Effector CD4-positive, alpha-beta T cell (primary cell): ENCODE measurements at regions not wholly inside any gene's neighbourhood (a gene's known extent, or its start where the extent isn't known, plus 50 kb on each side); places are given as distances from the start of the nearest gene placed in this dataset.

Experiments used
- DNase-seq: peaks from one replicate; pipeline ENCODE4 v3.0.0-alpha.2; 2020

DNA sequence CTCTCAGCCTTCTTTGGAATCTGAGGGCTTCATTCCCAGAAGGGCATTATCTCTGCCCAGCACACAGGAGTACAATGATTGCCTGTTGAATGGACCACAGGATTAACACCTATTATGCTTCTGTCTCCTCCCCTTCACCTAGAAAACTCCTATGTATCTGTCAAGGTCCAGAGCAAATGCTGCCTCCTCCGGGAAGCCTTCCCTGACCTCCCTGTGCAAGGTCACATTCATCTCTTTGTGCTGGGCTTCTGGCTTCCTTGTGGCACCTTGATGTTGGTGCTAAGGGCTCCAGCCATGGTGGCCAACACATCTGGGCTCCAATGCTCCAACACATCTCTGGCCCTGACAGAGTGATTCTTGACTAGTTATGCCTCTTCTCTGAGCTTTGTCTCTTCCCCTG lies 49.9 kb upstream of the ATP2B2 start:
- no peak for DNase-seq

- no peak for DNase-seq
Measured at GRCh38 chr3:10556312-10556711, 50.9 kb upstream of the ATP2B2 start.

GRCh38 chr3:10557250-10557649 lies 51.9 kb upstream of the ATP2B2 start:
- DNase-seq: no peak

DNA sequence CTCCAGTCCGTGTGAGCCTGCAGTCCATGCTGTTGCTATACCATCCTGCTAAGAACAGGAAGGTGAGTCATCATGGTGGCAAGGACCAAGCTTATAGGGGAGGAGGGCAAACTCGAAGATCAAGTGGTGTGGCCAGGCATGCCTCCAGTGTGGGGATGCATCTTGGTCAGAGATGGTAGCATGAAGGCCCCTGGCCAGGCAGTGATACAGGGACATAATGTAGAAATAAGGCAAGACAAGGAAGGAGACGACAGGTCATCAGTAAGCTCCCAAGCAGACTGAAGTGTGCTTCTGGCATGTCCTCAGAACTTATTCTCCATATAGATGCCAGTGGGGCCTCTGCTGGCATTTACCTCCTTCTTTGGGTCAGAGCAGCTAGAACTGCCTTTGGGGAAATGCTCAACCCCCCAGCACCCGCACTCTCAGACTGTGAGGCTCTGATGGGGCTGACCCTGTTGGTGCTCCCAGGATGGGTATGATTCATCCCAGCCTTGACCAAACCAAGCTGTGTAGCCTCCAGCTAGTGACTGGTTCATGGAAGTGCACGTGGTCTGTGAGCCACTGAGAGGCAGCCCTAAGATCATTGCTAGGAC lies 52.5 kb upstream of the ATP2B2 start:
- no peak for DNase-seq

- no peak for DNase-seq
Measured at GRCh38 chr3:10558736-10559135, 53.4 kb upstream of the ATP2B2 start.

DNA sequence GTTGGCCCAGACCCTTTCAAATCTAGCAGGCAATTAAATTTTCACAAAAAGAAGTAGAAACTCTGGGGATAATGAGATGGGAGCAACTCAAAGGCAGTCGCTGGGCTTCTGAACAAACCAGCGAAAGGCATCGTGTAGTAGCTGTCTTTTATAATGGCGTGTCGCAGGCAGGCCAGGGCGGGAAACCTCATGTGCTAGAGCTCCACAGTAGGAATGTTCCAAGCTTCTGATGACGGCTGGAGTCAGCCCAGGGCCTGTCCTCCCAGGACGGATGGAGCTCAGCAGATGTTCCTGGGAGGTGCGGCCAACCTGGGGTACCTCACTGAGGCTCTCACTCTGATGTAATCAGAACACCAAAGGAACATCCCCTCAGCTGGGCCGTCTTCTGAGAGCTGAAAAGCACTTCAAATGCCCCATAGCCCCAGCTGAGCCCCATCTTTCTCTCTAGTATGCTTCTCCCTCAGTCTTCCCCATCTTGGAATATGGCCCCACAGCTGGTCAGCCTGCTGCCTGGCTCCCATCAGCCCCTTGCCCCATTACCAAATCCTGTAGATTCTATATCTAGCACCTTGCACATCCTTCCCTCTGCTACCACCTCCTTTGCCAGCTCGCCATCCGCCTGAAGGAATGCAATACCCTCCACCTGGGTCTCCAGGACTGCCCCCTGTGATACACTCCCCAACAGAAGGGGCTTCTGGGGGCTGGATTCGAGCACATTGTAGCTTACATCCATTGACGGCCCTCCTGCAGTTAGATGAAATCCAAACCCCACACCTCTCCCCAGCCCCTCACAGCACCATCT lies 54.9 kb upstream of the ATP2B2 start:
- DNase-seq: no peak

- DNase-seq: no peak
Measured at GRCh38 chr3:10561162-10561945, 56.0 kb upstream of the ATP2B2 start.

GRCh38 chr3:10561946-10562560 lies 56.7 kb upstream of the ATP2B2 start:
- no peak for DNase-seq

DNA sequence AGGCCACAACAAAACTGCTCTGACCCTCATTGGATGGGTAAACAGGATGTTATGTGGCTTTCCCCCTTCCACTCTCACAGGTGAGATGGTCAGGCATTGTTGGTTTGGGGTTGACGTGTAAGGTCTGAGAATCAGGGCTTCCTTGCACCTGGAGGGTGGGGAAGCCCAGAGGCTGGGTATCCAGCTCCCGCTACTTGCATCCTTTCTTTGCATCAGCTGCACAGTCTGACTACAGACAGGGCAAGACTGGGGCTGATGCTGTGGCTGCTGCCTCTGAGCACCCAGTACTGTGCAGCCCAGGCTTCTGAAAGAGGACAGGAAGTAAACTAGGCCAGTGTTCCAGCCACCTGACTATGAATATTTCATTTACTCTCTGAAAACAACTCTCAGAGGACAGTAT lies 58.0 kb upstream of the ATP2B2 start:
- no peak for DNase-seq

- DNase-seq: no peak
Measured at GRCh38 chr3:10565814-10566213, 60.4 kb upstream of the ATP2B2 start.

DNA sequence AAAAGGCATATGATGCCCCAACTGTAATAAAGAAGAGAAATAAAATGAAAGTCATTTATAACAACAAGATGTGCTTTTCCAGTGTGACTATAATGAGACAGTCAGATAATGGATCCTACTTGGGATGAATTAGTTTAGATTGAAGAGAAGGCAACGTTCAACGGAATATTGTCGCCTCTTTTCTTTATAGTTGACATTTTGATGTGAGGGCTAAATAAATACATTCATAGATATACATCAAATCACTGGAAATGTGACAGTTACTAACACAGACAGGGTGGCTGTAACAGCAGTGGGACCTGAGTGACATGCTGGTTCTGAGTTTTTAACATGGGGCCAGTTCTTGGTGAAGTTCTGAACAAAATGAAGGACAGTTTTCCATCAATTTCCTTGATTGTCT lies 61.1 kb upstream of the ATP2B2 start:
- DNase-seq: no peak

DNA sequence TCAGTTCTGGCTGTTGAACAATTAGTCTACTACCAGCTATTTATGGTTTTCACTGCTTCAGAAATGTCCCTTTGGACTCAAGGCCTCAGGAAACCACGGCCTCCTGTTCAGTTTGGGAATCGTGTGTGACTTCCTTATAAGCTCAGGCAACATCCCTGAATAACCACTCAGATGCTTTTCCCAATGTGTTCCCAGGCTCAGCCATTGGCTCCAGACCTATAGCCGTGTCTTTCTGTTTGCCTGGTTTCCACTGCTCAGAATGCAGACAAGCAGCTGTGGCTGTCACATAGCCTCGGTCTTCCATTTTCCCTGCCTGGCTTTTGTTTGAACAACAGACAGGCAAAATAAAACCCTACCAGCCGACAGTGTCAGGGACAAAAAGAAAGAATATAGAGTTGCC lies 63.2 kb upstream of the ATP2B2 start:
- no peak for DNase-seq

DNA sequence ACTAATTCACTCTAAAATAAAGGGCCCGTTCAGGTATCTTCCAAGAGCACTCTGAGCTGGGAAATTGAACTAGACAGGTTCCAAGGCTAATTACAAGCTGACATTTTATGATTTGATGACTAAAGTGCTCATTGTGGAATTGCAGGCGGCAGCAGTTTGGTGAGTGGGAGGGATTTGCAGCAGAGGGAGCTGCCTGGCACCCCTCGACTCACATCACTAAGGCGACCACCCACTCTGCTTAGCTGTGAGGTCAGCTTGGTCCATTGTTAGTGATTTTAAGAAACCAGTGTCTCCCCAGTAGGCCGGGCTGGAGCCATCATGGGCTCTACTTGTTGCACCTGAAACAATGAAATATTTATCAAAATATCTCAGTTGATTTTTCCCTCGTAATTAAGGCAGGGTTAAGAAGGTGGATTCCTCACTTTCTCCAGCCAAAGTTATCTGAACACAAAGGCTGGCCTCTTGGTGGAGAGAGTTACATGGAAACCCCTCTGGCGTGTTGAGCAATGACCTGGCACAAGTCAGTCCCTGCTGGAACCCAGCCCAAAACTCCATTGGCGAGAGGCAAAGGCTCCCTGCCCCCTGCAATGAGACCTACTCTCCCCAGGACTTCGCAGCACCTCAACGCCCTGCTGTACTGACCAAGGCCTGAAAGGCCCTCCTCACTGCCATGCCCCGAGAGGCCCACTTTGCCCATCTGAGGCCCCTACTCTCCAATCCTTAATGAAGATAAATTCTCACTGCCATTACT lies 65.0 kb upstream of the ATP2B2 start:
- no peak for DNase-seq

GRCh38 chr3:10574101-10574620 lies 68.8 kb upstream of the ATP2B2 start:
- no peak for DNase-seq

DNA sequence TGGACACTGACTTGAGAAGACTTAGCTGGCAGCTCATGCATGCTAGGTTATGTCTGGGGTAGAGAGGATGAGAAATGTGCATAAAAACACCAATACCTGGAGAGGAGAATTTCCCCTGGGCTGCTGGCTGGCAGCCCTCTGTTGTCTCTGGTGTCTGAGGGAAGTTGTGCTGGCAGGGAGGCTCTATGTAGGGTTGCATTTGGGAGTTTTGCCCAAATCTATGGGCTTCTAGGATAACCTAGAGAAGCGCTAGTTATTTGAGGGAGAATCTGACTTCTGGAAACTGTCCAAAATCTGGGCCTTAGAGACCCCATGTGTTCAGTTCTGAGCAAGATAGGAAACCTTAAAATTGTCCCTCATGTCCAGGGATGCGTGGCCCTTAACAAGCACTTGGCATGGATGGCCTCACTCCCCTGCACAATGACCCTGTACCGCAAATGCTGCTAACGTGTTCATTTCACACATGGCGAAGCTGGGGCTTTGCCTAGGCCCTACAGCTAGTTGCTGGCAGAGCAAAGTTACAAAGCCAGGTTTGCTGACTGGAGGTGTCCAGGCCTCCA lies 70.3 kb upstream of the ATP2B2 start:
- no peak for DNase-seq

DNA sequence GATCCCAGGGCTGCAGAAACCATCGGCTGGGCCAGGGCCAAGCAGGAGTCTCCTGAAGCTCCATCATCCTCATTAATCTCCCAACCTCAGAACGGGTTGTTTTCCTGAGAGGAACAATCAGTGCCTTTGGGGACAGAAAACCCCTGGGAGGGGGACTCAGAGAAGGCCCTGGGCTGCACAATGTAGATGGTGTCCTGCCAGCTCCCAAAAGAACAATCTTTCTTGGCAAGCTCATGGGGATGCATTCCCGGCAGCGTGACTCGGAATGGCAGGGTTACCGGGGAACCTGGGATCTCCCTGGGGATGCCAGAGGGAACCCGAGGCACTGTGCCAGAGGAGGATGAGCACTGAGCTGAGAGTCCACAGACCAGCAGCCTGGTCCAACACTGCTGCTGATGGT lies 72.1 kb upstream of the ATP2B2 start:
- DNase-seq: no peak

- DNase-seq: no peak
Measured at GRCh38 chr3:10580426-10580825, 75.0 kb upstream of the ATP2B2 start.

DNA sequence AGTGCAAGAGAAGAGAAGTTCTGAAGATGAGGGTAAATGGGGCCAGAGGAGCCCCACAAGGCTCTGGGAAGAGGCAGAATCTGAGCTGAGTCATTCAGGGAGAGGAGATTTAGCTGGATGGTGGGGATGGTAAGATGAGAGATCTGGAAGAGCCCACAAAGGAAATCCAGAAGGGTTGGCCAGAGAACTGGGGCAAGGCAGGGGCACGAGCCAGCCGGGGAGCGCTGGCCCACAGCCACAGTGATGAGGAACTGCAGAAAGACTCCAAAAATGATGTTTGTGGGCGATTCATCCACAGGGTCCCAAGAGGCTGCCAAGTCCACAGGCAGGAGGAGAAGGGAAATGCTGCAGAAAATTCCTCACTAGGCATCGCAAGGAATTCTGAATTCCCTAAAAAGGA lies 75.9 kb upstream of the ATP2B2 start:
- no peak for DNase-seq

GRCh38 chr3:10581716-10582115 lies 76.3 kb upstream of the ATP2B2 start:
- no peak for DNase-seq

- no peak for DNase-seq
Measured at GRCh38 chr3:10582733-10583132, 77.3 kb upstream of the ATP2B2 start.

DNA sequence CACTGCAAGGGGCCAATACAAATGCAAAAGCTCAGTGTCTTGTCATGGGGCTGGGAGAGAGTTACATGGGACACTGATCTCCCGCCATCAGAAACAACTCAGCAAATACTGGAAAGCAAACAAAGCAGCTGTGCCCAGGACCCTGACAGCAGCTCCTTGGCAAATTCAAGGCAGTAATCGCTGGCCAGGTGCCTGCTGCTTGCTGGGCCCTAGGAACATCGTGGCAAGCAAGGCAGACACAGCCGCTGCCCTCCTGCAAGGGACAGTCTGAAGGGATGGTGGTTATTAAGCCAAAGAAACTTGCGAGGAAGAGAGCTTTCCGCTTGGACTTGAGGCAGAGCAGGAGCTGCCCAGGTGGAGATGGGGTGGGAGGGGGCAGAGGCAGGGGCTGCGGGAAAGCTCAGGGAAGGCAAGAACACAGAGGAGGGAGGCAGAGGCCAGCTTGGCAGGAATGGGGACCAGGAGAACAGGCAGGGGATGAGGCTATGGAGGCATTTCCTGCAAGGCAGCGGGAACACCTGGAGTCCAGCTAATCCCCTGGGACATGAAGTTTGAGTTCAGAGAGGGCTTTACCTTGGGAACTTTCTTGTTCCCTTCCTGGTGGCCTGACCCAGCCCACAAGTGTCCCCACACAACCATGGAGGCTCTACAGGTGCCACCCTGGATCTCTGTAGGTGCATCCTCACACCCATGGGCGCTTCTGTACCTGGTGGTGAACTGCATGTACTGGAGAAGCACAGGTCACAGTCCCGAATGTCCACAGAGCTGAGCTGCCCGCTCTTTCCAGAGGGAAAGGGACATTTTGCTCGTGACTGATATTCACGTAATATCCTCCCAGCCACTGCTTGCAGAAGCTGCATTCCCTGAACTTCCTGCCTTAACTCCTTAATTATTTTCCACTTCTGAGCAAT lies 78.7 kb upstream of the ATP2B2 start:
- DNase-seq: no peak
